NCI-H1105 (cell line): ENCODE measurements at regions not wholly inside any gene's neighbourhood (a gene's known extent, or its start where the extent isn't known, plus 50 kb on each side); places are given as distances from the start of the nearest gene placed in this dataset.
A peak's percentile ranks its signal among the peaks of the same experiment; 100 is the strongest.

Source experiments
- DNase-seq: peaks from one replicate; lab custom pipeline; 2025; lab: John Stamatoyannopoulos, UW

- DNase-seq = no peak
These were observed 1138.3 kb downstream of the XPNPEP1 start for GRCh38 chr10:108785011-108785410.

- no peak for DNase-seq
These were observed 1138.8 kb downstream of the XPNPEP1 start for GRCh38 chr10:108784534-108784933.

- peak; percentile 2 for DNase-seq
These were observed 1139.4 kb downstream of the XPNPEP1 start for GRCh38 chr10:108783897-108784296.

- no peak for DNase-seq
These were observed 1140.9 kb downstream of the XPNPEP1 start for GRCh38 chr10:108782411-108782810.

- no peak for DNase-seq
These were observed 1143.8 kb downstream of the XPNPEP1 start for GRCh38 chr10:108779501-108779900.

GRCh38 chr10:108775911-108776475, 1147.3 kb downstream of the XPNPEP1 start:
- no peak for DNase-seq

GRCh38 chr10:108771106-108771505, 1152.2 kb downstream of the XPNPEP1 start:
- DNase-seq = no peak

- no peak for DNase-seq
These were observed 1157.5 kb downstream of the XPNPEP1 start for GRCh38 chr10:108765794-108766193.

- DNase-seq = no peak
These were observed 1165.4 kb downstream of the XPNPEP1 start for GRCh38 chr10:108757946-108758345.

GRCh38 chr10:108755646-108756045, 1167.7 kb downstream of the XPNPEP1 start:
- no peak for DNase-seq

GRCh38 chr10:108753326-108753725, 1170.0 kb downstream of the XPNPEP1 start:
- DNase-seq = peak; percentile 89

- no peak for DNase-seq
These were observed 1174.3 kb downstream of the XPNPEP1 start for GRCh38 chr10:108749042-108749441.

- DNase-seq = no peak
These were observed 1187.2 kb downstream of the XPNPEP1 start for GRCh38 chr10:108736111-108736510.

- DNase-seq = no peak
These were observed 1187.9 kb downstream of the XPNPEP1 start for GRCh38 chr10:108735380-108735779.

GRCh38 chr10:108721874-108722273, 1201.4 kb downstream of the XPNPEP1 start:
- DNase-seq = no peak

- no peak for DNase-seq
These were observed 1207.0 kb downstream of the XPNPEP1 start for GRCh38 chr10:108716352-108716751.

- no peak for DNase-seq
These were observed 1213.2 kb downstream of the XPNPEP1 start for GRCh38 chr10:108709927-108710722.

GRCh38 chr10:108708363-108708762, 1214.9 kb downstream of the XPNPEP1 start:
- DNase-seq = no peak

GRCh38 chr10:108696792-108697477, 1226.4 kb downstream of the XPNPEP1 start:
- no peak for DNase-seq

- no peak for DNase-seq
These were observed 1232.2 kb downstream of the XPNPEP1 start for GRCh38 chr10:108691126-108691525.

GRCh38 chr10:108690530-108690929, 1232.8 kb downstream of the XPNPEP1 start:
- no peak for DNase-seq

GRCh38 chr10:108689891-108690290, 1233.4 kb downstream of the XPNPEP1 start:
- DNase-seq = no peak

GRCh38 chr10:108688314-108688713, 1235.0 kb downstream of the XPNPEP1 start:
- DNase-seq = no peak
